ENCODE measurements at regions not wholly inside any gene's neighbourhood (a gene's known extent, or its start where the extent isn't known, plus 50 kb on each side); places are given as distances from the start of the nearest gene placed in this dataset.

GRCh38 chr22:47290706-47291430, 528.4 kb downstream of the TBC1D22A start:
- TF ChIP-seq CTCF (conservative IDR thresholded peaks at IDR 0.05; ENCODE audit: low read length) (no peak), EZH2phosphoT487 (IDR thresholded peaks at IDR 0.05; ENCODE audit: borderline replicate concordance) (no peak)
